Thyroid gland (tissue), 4 donors: ENCODE measurements at regions not wholly inside any gene's neighbourhood (a gene's known extent, or its start where the extent isn't known, plus 50 kb on each side); places are given as distances from the start of the nearest gene placed in this dataset.

Experiments used
- CTCF ChIP-seq, 6 experiments: fragments of 200-600 bp in 3 of 6; fragments of 450-650 bp in 3 of 6; sonication (generic) in 3 of 6; IDR thresholded peaks; one replicate each; pipeline ENCODE4 v1.5.1; 2016 to 2019; ENCODE audit warnings: antibody characterized with exemption in 6 of 6, mild to moderate bottlenecking in 2 of 6, inconsistent platforms in 1 of 6, moderate library complexity in 1 of 6
- POLR2A ChIP-seq, 2 donors: fragments of 450-650 bp; IDR thresholded peaks; one replicate each; pipeline ENCODE4 v1.6.1; 2017; ENCODE audit warnings: antibody characterized with exemption in 2 of 2, mild to moderate bottlenecking in 2 of 2, moderate library complexity in 1 of 2

GRCh38 chr3:26087751-26088150 lies 297.9 kb downstream of the OXSM start:
- TF ChIP-seq CTCF (IDR thresholded peaks at IDR 0.05) = no peak
- TF ChIP-seq POLR2A (IDR thresholded peaks at IDR 0.05) = no peak
